ENCODE measurements at regions not wholly inside any gene's neighbourhood (a gene's known extent, or its start where the extent isn't known, plus 50 kb on each side); places are given as distances from the start of the nearest gene placed in this dataset.

GRCh38 chr15:81968691-81969090 is 77.1 kb downstream of the MEX3B start:
- intact Hi-C loops (cut with DNase I): no loop called here
- TF ChIP-seq CTCF (IDR thresholded peaks at IDR 0.05): no peak

GRCh38 chr15:81966631-81967030 is 79.2 kb downstream of the MEX3B start:
- no peak for DNase-seq
- FAIRE-seq: no peak
- ATAC-seq: no peak
- no peak overlapping the region for H3K4me3 ChIP-seq
- H3K27me3 ChIP-seq: no peaks in the 10 kb centered on the region
- H3K36me3 ChIP-seq: no peaks in the 10 kb centered on the region
- H3K4me1 ChIP-seq: no peaks in the 10 kb centered on the region
- no peaks in the 10 kb centered on the region for H3K9me3 ChIP-seq
- WGBS, 2 donors: 29% methylated on average over 3 of the region's 3 CpGs
- intact Hi-C loops (cut with DNase I): no loop called here
- no peak overlapping the region for H3K27ac ChIP-seq
- TF ChIP-seq CTCF (IDR thresholded peaks at IDR 0.05): no peak

More at GRCh38 chr15:81968691-81969090, 77.1 kb downstream of the MEX3B start:
- DNase-seq (no peak), ATAC-seq (no peak), FAIRE-seq (no peak)
- 73 to 76% methylated on average over 2 of the region's 2 CpGs for WGBS, 2 donors
- Histone ChIP-seq H3K4me1 (no peaks in the 10 kb centered on the region), H3K27me3 (no peaks in the 10 kb centered on the region), H3K36me3 (no peaks in the 10 kb centered on the region), H3K27ac (no peak overlapping the region), H3K9me3 (no peaks in the 10 kb centered on the region), H3K4me3 (no peak overlapping the region)

GRCh38 chr15:81962482-81962881 is 83.3 kb downstream of the MEX3B start:
- H3K27me3 ChIP-seq: no peaks in the 10 kb centered on the region
- intact Hi-C loops (cut with DNase I): no loop called here
- H3K4me3 ChIP-seq: no peak overlapping the region
- ATAC-seq (no peak), DNase-seq (no peak), FAIRE-seq (no peak)
- TF ChIP-seq CTCF (IDR thresholded peaks at IDR 0.05): no peak
- H3K4me1 ChIP-seq: no peaks in the 10 kb centered on the region
- no peaks in the 10 kb centered on the region for H3K36me3 ChIP-seq
- no peak overlapping the region for H3K27ac ChIP-seq
- no peaks in the 10 kb centered on the region for H3K9me3 ChIP-seq

- Histone ChIP-seq H3K4me3 (no peak overlapping the region), H3K4me1 (no peaks in the 10 kb centered on the region), H3K27me3 (no peaks in the 10 kb centered on the region), H3K36me3 (no peaks in the 10 kb centered on the region), H3K9me3 (no peaks in the 10 kb centered on the region), H3K27ac (no peak overlapping the region)
- intact Hi-C loops (cut with DNase I): no loop called here
- ATAC-seq (no peak), DNase-seq (no peak), FAIRE-seq (no peak)
- 72 to 80% methylated on average over 3 of the region's 3 CpGs for WGBS, 2 donors
- no peak for TF ChIP-seq CTCF (IDR thresholded peaks at IDR 0.05)
These were observed 86.6 kb downstream of the MEX3B start for GRCh38 chr15:81959196-81959595.

- intact Hi-C loops (cut with DNase I): no loop called here
- ATAC-seq (no peak), DNase-seq (no peak), FAIRE-seq (no peak)
- Histone ChIP-seq H3K27me3 (no peaks in the 10 kb centered on the region), H3K27ac (no peak overlapping the region), H3K4me1 (no peaks in the 10 kb centered on the region), H3K36me3 (no peaks in the 10 kb centered on the region), H3K9me3 (no peaks in the 10 kb centered on the region), H3K4me3 (no peak overlapping the region)
- WGBS, 2 donors: 77 to 82% methylated on average over 4 of the region's 4 CpGs
- no peak for TF ChIP-seq CTCF (IDR thresholded peaks at IDR 0.05)
These were observed 88.1 kb downstream of the MEX3B start for GRCh38 chr15:81957698-81958097.
